HG02623 (cell line): ENCODE measurements at regions not wholly inside any gene's neighbourhood (a gene's known extent, or its start where the extent isn't known, plus 50 kb on each side); places are given as distances from the start of the nearest gene placed in this dataset.
A peak's percentile ranks its signal among the peaks of the same experiment; 100 is the strongest.

ENCODE experiments used
- ATAC-seq: cut with Tn5 transposase; IDR thresholded peaks from one replicate; pipeline ENCODE4 v1.9.1; 2021; ENCODE audit warnings: moderate library complexity; ENCODE audit not compliant: unreplicated experiment

DNA sequence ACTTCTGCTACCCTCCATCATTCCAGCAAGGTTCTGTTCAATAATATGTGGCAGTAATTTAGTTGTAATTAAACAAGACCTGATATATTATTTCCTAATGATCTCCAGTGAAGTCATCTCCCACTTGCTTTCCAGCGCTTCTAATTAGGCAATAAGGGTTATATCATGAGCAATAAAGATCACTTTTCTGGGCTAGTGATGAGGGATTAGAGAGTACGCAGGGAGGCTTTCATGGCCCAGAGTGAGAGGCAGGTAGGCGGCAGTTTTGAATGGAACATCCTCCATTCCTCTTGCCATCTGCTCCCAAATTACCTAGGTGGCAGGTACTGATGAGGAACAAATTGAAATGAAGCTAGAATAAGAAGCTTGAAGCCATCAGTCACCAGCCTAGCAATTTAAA is 358.1 kb upstream of the SYT4 start:
- ATAC-seq: no peak

DNA sequence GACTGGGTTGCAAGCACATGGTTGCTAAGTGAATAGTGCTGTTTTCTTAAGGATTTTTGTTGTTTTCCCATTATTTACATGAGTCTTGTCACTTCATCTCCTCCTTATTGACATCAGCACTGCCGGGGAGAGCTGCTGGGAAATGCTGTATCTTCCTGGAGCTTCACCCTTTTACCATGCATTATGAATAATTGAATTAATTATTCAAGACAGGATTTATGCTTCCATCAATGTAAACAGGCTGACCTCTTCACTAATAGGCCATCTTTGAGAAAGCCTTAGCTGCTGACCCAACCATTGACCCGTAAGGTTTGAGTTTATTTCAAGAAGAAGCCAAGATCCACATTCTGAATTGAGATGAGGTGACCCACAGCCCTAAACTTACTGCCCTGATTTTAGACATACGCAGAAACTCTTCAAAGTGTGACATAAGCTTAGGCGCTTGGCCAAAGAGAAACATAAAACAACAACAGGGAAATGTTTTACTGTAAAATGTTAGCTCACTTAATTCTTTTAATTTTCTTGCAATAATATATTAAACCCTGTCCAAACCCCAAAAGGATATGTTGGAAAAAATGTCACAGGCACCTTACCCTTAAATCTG is 365.5 kb upstream of the SYT4 start:
- no peak for ATAC-seq

DNA sequence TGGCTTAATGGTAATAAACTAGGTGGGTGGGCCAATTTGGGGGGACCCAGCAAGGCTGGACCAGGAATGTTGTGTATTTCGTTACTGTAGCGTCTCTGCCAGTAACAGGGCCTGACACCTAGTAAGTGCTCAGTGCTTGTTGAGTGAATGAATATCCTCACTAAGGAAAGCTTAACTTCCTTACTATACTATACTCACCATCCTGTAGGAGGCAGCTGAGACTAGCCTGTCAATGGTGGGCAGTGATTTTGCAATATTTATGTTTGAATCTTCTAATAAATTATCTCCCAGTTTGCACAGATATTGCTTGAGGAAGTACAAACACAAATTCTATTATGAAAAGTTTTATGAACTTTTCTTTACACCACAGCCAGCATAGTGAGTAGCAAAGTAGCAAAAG is 370.7 kb upstream of the SYT4 start:
- ATAC-seq: no peak

DNA sequence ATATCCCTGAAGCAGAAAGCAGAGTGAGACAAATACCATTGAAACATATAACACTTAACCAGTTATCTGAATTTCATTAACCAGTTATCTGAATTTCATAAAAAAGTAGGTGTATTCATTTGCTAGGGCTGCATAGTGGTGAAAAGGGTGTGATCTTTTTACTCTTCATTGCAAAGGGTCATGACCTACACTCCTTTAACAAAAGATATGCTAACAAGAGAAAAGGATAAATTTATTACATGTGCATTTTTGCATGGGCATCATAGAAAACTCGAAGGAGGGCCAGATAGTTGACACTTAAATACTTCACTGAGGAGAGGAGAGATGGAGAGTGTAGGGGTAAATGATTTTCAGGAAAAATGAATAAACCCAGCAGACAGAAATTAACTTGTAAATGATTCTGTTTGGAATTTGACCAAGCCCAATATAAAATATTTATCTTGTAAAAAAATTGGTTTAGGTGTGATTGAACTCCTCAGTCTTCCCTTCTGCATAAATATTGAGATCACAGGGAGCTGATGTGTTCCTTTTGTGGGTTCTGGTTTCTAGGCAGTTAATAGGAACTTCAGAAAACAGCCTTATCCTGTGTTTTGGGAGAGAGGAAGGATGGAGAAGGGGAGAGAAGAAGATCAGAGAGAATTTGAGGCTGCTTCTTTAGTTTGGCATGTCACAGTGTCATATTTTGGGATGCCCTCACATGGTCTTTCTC is 372.5 kb upstream of the SYT4 start:
- no peak for ATAC-seq

- no peak for ATAC-seq
Observed at GRCh38 chr18:43650426-43650825, 373.1 kb upstream of the SYT4 start.

DNA sequence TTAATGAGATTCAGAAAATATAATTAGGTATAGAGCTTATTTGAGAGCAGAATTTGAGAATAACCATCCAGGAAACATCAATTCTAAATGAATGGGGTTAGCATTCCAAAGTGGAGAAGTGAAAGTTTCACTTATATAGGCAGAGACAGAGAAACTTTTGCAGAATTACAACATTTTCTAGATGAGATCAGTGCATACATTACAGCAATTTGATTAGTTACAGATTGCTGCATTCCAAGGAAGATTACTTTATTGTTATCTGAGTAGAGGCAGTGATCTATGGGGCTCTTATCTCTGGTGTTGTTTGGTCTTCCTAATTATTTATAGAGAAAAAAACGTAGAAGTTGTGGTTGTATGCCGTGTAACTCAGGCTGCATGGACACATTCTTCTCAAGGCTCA is 373.8 kb upstream of the SYT4 start:
- no peak for ATAC-seq

DNA sequence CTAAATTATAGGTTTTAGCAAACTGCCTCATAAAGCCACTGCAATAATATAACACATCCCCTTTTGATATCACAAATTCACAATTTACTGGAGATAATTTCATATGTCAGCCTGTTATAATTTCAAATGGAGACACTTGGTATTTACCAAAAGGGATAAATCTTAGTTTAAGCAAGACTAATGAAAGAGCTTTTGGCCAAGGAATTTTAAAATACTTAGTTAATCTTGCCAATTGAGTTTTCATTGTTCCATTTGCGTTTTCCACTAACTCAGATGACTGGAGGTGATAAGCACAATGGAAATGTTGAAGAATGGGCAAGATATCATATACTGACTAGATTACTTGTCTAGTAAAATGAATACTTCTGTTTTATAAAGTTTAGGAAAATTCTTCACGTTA is 379.3 kb upstream of the SYT4 start:
- ATAC-seq: no peak

GRCh38 chr18:43661570-43661969 is 384.3 kb upstream of the SYT4 start:
- peak; percentile 77 for ATAC-seq

DNA sequence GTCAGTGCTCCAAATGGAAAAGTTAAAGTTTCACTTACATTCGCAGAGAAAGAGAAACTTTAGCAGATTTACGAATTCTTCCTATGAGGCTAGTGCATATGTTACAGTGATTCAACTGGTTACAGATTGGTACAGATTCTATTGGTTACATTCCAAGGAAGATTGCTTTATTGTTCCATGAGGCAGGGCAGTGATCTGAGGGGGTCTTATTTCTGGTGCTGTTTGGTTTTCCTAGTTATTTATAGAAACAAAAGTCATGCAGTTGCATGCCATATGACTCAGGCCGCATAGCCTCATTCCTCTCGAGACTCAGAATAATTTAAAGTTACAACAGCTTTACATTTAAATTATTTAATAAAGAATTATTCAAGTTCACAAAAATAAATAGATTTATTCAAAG is 385.4 kb upstream of the SYT4 start:
- no peak for ATAC-seq

DNA sequence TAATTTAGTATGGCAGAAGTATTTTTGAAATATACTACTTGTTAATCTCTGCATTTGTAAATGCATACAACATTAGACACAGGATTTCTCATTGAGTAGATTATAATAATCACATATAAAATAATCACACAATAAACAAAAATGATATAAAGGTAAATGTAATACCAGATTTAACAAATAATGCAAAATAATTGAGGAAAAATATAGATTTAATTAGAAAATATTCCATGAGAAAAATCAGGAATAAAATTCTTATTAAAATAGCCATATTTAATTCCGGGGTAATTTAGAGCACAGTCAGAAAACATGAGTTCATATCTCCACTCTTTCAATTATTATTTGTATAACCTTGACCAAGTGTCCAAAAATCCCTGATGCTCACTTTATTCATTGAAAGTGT is 385.9 kb upstream of the SYT4 start:
- ATAC-seq: no peak

DNA sequence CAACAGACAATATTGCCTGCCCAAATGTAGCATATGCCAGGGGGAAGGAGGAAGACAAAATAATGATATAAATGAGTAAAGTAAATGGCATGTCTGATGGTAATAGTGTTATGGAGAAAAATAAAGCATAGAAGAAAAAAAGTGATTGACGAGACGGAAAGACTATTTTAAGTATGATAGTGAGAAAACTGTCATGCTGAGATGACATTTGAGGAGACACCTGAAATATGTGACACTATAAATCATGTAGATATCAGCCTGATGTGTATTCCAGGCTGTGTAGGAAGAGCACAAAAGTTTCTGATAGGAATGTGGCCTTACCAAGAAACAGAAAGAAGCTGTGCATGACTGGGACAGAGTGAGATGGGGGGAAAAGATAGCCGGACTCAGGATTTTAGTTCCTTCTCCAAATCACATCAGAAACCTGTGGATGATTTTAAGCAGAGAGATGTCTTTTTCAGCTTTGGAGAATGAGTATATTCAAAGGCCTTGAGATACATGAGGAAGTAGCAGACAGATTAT is 387.3 kb upstream of the SYT4 start:
- no peak for ATAC-seq

GRCh38 chr18:43665105-43665788 is 388.0 kb upstream of the SYT4 start:
- ATAC-seq: no peak

- no peak for ATAC-seq
Observed at GRCh38 chr18:43668866-43669265, 391.6 kb upstream of the SYT4 start.

GRCh38 chr18:43671431-43671830 is 394.1 kb upstream of the SYT4 start:
- ATAC-seq: no peak

DNA sequence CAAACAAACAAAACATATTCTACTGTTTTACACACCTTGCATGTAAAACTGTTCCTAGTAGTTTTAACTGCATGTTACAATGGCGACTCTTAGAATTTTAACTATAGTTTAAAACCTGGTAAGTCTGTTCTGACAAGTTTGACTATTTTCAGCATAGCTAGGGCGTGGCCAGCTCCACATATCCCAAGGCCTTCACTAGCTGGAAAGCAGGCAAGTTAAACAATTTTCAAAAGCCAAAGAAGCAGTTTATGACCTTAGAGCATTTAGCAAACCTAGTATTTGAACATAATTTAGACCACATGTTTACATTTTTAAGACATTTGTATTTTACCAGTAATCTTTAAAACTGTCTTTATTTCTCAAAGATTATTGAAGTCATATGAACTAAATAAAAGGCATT is 402.8 kb upstream of the SYT4 start:
- no peak for ATAC-seq

GRCh38 chr18:43681661-43682060 is 404.4 kb upstream of the SYT4 start:
- ATAC-seq: no peak

- no peak for ATAC-seq
Observed at GRCh38 chr18:43682196-43682595, 404.9 kb upstream of the SYT4 start.

DNA sequence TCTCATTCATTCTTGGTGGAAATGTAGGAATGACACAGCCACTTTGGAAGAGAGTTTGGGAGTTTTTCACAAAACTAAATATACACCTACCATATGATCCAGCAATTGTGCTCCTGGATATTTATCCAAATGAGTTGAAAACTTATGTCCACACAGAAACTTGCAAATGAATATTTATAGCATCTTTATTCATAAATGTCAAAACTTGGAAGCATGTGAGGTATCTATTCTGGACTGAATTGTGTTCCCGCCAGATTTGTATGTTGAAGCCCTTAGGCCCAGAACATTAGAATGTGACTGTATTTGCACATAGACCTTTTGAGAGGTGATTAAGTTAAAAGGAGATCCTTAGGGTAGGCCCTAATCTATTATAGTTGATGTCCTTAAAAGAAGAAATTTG is 409.4 kb upstream of the SYT4 start:
- ATAC-seq: no peak

GRCh38 chr18:43692099-43692690 is 414.9 kb upstream of the SYT4 start:
- no peak for ATAC-seq

- no peak for ATAC-seq
Observed at GRCh38 chr18:43702399-43702798, 425.1 kb upstream of the SYT4 start.

DNA sequence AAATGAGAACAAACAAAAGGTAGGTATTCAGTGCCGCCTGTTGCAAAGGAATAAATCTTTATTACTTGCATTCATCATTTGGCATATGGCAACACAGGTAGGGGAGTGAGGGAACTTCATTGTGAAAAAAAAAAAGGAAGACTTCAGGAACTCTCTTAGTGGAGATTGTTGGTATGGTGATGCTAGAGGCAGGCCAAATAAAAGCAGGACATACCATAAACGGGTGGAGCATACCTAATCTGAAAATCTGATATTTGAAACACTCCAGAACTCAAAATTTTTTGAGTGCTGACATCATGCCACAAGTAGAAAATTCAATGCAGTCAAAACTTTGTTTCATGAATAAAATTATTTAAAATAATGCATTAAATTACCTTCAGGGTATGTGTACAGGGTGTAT is 425.8 kb upstream of the SYT4 start:
- no peak for ATAC-seq

DNA sequence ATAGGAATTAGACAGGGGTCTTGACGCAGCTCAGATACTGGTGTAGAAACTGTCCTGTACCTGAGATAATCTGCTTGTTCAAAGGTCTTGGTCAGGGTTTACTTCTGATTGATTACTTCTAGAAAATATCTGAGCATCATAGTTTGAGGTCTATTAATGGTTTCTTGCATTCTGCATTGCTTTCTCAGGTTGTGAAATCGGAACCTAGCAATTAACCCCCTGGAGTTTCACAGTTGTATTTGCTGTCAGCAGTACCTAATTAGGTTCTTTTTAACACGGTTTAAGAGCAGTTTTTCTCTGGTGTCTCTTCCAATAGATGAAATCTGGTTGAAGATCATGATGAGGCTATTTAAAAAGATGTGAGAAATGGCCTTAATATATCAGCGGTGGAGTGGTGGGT is 428.6 kb upstream of the SYT4 start:
- ATAC-seq: no peak
